HG02981 (cell line): ENCODE measurements at regions not wholly inside any gene's neighbourhood (a gene's known extent, or its start where the extent isn't known, plus 50 kb on each side); places are given as distances from the start of the nearest gene placed in this dataset.

Source experiments
- ATAC-seq: cut with Tn5 transposase; IDR thresholded peaks from one replicate; pipeline ENCODE4 v1.9.1; 2021; ENCODE audit warnings: mild to moderate bottlenecking, moderate library complexity; ENCODE audit not compliant: unreplicated experiment

DNA sequence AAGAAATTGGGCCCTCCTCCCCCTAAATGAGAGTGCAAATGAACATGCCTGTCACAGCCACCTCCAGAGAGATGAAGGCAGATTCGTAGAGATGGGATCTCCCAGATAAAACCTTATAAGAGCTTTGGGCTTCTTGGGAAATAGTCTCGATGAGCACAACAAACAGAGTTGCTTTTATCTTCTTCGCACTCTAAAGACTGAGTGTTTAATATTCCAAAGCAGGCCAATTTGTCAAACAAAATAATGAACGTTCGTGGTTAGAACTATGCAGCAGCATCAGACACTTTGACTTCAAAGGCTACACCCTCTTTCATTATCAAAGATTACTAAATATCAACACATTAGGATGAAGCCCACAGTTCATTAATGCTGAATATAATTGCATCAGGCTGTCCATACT, 256.2 kb downstream of the SKIDA1 start:
- no peak for ATAC-seq

DNA sequence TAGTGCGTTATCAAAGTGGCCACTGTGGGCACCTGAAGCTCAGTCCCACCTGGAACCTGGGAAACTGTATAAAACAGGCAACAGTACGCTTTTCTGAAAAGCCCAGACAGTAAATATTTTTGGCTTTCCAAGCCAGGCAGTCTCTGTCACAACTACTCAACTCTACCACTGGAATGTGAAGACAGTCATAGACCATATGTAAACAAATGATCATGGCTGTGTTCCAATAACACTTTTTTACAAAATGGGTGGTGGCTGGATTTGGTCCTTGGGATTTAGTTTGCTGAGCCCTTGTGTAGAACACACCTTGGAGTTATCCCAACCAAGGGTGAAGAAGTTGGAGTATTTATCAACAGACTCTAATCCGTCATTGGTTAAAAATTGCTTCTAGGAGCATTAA, 259.9 kb downstream of the SKIDA1 start:
- ATAC-seq, result no peak

DNA sequence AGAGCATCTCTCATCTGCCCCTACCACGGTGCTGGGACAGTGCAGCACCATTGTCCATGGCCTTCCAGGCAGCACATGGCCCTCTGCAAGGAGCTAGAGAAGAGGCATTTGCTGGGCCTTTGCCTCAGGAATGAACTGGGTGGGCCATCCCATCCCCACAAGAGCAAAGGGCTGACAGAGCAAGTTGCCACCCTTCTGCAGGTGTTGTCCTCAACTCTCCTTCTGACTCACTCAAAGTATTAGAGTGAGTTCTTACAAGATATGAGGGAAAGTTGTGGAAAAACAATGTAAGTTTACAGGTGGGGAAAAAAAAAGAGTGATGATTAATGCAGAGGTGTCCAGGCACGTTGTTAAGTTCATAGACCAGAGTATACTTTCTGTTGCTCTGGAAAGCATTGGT, 261.2 kb downstream of the SKIDA1 start:
- no peak for ATAC-seq

DNA sequence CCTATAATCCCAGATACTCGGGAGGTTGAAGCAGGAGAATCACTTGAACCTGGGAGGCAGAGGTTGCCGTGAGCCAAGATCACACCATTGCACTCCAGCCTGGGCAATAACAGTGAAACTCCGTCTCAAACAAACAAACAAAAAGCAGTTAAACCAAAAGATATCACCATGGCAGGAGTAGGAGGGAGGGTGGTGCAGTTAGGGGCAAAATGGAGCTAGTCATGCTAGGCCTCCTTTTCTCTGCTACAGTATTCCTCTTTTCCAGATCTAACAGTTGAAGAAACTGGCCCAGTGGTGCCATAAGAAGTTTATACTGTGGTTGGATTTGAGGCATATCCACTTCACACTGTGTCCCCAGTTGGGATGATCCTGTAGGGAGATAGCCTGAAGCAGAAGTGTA, 261.6 kb downstream of the SKIDA1 start:
- no peak for ATAC-seq

DNA sequence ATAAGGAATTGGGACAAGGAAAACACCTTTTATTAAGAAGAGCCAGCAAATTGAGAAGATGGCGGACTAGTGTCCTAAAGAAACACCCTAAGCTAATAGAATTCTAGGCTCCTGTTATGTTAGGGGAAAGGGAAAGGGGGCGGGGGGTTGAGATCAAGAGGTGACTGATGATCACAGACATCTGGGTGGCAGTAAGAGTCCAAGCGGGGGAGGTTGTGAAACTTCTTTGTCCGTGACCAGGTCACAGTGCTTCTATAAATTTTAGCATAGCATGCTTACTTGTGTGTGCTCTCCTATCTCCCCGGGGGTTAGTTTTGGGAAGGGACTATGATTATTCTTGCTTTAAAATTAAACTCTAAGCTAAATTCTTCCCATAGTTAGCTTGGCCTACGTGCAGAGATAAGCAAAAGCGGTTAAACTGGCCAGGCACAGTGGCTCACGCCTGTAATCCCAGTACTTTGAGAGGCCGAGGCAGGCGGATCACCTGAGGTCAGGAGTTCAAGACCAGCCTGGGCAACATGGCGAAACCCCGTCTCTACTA, 262.1 kb downstream of the SKIDA1 start:
- no peak for ATAC-seq

DNA sequence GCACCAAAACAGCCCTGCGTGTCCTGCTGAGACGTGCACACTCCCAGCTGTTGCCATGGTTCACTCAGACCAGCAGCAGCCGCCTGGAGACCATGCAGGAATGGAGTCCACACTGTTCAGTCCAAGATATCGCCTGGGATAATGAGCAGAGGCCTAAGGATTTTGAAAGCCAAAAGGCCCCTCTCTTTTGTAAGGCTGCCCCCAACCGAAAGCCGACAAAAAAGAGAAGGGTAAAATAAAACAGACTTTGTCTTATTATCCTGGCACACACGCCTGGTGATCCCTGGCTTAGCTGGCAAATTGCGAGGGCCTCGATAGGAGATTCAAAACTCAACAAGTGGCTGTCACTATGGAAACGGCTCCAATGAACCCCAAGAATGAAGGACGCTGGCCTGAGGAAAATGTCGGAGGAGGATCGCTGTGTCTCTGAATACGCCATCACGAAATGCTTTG, 263.6 kb downstream of the SKIDA1 start:
- ATAC-seq, result no peak

DNA sequence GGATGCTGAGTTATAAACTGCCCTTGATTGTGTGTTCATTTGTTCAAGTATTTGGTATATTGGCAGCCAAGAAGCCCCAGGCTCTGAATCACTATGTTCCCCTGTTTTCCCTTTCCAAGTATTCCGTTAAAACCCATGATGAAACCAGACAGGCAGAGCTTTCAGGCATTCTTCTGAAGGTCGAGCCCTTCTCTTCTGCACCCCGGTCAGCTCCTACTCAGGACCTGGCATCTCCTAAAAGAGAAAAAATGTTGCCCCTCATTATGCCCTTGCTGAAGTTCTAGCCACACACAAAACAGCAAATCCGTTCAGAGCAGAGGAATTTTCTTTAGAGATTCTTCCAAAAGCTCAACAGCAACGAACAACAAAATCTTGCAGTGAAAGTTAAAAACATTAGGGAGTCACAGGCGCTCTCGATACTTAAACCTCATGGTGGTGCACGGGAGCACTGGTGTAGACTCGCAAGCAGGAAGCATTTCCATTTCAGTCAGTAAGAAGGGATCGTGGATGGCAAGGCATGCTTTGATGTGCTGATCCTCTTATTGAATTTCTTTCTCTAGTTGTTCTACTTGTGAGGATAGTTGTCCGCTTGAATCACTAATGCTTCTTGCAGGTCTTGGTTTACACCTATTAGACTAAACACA, 264.9 kb downstream of the SKIDA1 start:
- no peak for ATAC-seq

DNA sequence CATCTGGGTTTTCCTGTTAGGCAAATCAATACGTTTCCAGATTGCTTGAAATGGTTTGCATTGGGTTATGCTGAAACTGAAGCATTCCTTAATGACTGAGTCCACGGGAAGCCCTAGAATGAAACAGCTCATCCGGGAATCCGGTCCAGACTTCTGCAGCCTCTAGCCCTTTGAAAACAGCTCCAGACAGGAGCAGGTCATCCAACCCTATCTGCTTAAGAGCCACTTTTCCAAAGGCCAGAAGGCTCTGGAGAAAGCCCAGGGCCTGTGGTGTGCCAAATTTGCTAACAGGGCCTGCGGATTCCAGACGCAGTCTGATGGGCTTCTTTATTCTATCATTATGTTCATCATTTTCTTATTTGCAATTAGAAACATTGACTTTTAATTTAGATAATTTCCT, 265.4 kb downstream of the SKIDA1 start:
- no peak for ATAC-seq

DNA sequence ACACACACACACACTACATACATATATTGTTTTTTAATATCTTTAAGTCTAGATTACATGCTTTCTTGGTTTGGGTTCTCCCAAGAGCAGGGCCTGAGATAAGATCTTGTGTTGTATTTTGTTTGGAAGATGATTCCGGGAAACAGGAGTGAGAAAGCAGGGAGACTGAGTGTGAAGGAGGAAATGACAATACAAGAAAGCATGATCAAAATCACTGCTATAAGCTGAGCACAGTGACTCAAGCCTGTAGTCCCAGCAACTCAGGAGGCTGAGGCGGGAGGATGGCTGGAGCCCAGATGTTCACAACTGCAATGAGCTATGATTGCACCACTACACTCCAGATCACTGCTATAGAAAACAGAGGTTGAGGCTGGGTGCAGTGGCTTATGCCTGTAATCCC, 267.6 kb downstream of the SKIDA1 start:
- no peak for ATAC-seq

DNA sequence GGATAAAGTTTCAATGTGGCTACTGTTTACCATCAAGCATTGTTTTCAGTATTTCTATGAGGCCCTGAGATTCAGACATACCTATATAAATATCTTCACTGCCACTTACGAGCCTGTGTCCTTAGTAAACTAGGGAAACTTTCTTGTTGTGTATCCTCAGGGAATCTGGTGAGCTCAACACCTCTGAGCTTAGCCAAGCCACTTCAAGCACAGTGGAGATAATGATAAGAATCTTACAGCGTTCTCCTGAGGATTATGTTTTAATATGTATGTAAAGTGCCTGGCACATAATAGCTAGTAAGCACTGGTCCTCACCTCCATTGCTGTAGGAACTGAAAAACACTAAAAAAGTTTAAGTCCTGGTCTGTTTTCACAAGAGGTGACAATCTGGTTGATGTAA, 268.3 kb downstream of the SKIDA1 start:
- ATAC-seq, result no peak

DNA sequence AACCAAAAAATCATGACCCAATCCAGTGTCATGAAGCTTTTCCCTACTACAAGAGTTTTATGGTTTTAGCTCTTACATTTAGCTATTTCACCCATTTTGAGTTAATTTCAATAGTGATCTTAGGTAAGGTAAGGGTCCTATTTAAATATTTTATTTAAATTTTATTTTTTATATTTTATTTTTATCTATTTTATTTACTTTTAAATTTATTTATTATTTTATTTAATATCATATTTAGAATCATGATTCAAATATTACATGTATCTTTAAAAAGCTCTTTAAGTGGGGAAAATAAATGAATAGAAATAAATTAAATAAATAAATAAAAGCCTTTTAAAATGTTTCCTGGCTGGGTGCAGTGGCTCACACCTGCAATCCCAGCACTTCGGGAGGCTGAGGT, 276.0 kb downstream of the SKIDA1 start:
- no peak for ATAC-seq

DNA sequence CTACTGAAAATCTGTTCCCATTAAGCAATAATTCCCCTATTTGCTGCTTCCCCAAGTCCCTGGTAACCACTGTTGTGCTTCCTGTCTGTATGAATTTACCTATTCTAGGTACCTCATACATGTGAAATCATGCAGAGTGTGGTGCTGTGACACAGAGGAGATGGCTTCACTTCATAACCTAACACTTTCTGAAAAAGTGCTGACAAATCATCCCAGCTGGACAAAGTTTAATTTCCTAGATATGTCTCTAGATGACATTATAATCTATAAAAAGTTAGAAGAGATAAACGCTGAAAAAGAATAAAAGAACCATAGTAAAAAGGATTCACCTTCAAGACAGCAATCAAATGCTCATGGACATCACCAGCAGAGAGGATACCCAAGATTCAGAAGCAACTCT, 277.9 kb downstream of the SKIDA1 start:
- no peak for ATAC-seq

DNA sequence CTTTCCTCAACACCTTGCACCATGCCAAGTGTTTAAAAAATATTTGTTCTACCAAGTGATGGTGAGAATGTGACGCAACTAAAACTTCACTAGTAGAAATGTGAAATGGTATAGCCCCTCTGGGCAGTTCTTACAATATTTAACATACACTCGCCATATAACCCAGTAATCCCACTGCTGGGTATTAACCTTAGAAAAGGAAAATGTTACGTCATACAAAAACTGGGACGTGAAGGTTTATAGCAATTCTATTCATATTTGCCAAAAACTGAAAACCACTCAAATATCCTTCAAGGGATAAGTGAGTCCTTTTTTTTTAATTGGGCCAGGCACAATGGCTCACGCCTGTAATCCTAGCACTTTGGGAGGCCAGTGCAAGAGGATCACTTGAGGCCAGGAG, 279.3 kb downstream of the SKIDA1 start:
- ATAC-seq, result no peak

DNA sequence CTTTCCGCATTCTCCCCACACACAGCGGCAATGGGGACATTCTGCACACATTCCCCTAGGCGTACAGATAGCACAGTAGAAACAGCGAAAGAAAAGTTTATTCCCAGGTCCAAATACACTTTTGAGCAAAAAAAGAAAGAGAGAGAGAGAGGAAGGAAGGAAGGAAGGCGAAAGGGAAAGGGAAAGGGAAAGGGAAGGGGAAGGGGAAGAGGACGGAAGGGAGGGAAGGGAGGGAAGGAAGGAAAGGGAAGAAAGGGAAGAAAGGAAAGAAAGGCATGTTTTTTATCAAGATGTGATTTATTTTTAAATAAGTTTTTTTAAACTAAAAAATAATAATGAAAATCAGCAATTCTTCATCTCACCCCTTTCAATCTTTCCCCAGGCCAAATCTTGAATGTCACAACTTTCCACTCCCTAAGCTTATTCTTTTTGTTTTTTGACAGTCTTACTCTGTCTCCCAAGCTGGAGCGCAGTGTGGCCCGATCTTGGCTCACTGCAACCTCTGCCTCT, 281.7 kb downstream of the SKIDA1 start:
- ATAC-seq, result no peak

DNA sequence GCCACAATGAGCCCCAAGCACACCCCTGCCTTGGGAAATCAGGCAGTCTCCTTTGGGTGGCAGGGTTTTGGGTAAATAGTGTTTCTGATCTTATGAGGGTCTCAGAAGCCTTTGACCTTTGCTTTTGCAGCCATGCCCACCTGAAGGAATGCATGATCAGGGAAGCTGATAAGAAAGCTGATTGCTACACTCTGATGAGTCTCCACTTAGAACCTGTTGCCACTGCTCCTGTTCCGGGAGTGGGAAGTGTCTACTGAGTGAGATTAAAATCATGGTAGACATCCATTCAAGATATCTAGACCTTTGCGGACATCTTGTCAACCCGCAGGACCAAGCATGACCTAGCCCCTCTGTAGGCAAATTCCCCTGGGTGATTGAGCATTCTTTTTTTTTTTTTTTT, 282.6 kb downstream of the SKIDA1 start:
- no peak for ATAC-seq

DNA sequence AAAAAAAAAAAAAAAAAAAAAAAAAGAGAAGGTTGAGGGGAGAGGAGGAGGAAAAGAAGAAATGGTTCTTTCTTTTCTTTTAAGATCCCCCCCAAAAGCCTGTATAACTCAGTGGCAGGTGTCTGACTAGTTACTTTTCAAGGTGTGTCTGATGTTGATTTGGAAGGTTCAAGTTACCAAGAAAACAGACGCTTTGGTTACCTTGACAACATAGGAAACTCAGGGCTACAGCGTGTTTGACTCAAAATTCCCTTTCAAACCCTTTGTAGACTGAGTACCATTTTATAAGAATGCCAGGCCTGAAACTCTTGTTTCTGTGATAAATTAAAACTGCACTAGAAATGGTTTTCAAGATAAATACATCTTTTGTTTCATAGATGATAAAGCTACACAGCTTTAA, 286.8 kb downstream of the SKIDA1 start:
- no peak for ATAC-seq

DNA sequence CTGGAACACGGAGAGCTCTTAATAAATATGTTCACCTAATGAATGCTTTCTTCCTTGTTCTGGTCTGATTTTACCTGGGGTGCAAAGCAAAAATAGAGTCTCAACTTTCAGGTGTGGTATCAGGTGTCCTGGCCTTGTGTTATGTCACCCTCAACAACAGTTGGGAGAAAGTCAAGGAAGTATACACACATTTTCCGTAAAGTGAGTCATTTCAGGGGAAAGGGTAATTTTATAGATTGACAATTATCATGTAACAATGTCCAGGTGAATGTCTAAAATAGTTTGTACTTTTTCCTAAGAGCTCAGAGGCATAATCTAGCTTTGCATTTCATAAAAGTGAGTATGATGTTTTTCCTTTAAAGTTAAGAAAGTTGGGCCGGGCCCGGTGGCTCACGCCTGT, 287.4 kb downstream of the SKIDA1 start:
- no peak for ATAC-seq

DNA sequence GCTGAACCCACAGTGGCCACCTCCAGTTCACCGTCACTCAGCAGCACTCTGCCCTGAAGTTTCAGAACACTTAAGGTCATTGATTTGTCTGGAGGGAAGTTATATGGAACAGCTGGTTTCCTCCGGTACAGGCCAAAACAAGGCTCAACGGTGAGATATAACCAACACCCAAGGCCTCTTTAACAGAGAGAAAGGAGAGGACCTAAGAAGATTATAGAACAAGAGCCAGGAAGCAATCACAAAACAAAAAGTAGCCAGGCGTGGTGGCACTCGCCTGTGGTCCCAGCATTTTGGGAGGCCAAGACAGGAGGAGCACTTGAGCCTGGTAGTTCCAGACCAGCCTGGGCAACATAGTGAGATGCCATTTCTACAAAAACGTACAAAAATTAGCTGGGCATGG, 290.7 kb downstream of the SKIDA1 start:
- no peak for ATAC-seq

DNA sequence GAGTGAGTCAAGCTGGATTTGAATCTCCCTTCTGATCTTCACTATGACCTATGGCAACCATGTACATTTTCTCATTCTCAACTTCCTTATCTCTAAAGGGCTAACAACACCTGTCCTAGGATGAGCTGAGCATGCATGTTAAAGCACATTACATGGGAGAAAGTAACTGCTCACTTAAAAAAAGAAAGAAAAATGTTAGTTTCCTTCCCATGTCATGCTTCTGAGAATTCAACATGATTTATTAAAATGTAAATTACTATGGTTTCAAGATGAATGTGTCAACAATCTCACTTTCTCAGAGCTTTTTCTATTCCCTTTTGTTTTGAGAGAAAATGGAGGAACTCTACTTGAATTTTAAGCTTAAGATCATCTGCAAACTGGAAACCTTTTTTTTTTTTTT, 295.3 kb downstream of the SKIDA1 start:
- ATAC-seq, result no peak

DNA sequence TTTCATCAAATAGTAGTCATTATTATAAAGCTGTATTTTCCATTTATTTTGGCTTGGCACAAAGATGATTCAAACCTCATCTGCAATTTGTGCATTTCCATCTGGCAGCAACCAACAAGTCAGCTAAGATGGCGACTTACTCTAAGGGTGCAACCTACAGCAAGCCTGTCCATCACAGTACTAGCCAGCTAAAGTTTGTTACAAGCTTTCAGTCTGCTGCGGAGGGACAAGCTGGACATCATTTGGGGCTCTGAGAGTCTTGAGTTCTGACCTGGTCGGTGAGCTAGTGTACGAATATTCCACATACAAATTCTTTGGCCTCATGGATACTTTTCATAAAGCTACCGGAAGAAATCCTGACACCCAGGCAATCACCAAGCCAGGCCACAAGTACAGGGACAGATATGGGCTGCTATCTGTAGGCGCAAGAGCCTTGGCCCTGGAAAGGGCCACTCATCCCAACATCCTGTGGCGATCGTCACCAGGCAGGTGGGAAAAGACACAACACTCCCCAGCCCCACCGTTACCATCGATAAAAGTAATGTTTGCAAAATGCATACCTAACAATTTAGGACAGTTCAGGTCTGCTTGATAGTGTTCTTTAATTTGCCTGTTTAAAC, 307.6 kb downstream of the SKIDA1 start:
- ATAC-seq, result no peak

DNA sequence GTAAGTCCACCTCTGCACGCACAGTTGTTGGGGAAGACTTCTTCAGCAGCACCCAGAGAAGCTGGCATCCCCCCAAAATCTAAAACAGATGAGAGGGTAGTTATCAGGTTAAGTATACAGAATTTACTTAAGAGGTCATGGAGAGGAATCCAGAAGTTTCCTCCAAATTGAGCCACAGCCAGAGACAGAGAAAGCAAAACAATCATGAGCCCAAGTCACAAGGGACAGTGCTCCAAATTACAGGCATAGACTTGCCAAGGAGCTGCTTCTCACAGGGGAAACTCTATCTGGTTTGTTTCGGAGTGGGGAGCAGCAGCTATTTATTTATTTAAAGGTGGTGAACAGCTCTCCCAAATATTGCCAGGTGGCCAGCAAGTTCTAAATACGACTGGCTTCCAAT, 308.4 kb downstream of the SKIDA1 start:
- ATAC-seq, result no peak

DNA sequence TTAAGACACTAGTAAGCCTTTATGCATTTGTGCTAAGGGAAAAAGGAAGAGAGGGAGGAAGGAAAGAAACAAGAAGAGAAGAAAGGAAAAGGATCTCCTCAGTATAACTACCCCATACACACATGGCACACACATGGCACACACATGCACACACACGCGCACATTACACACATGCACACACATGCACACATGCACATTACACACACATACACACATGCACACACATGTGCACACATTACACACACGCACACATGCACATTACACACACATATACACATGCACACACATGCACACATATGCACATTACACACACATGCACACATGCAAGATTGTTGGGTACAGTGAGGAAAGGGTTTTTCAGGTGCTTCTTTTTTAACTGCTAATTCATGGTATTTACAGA, 311.2 kb downstream of the SKIDA1 start:
- no peak for ATAC-seq

DNA sequence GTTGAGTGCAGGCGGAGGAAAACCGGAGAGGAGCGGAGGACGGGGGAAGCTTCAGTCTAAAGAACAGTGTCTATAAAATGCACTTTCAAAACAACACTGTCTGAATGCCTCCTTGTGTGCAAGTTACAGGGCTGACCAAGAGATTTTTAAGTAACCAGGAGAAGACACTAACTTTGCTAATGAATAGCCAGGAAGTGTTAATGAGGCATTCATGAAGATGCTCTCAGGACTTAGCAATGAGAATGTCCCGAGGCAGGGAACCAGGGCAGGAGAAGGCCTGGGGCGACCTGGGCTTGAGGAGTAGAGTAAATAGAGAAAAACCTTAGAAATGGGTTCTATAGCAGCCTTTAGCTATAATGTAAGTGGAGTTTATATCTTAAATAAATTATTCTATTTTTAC, 312.1 kb downstream of the SKIDA1 start:
- ATAC-seq, result no peak
